ENCODE measurements at regions not wholly inside any gene's neighbourhood (a gene's known extent, or its start where the extent isn't known, plus 50 kb on each side); places are given as distances from the start of the nearest gene placed in this dataset.

- Mint-ChIP-seq H3K4me3 (ENCODE audit: low read depth) (no peak overlapping the region), H3K36me3 (ENCODE audit: insufficient read depth) (no peaks in the 10 kb centered on the region), H3K27ac (no peak overlapping the region), H3K9me3 (ENCODE audit: low read depth) (no peaks in the 10 kb centered on the region), H3K27me3 (no peaks in the 10 kb centered on the region), H3K4me1 (ENCODE audit: low read depth) (no peaks in the 10 kb centered on the region)
- no peak for TF ChIP-seq CTCF (IDR thresholded peaks at IDR 0.05; ENCODE audit: unreplicated experiment)
- DNase-seq (ENCODE audit: low spot score, unreplicated experiment) = no peak
These were observed 859.5 kb upstream of the CNTNAP5 start for GRCh38 chr2:123165616-123166015.

DNA sequence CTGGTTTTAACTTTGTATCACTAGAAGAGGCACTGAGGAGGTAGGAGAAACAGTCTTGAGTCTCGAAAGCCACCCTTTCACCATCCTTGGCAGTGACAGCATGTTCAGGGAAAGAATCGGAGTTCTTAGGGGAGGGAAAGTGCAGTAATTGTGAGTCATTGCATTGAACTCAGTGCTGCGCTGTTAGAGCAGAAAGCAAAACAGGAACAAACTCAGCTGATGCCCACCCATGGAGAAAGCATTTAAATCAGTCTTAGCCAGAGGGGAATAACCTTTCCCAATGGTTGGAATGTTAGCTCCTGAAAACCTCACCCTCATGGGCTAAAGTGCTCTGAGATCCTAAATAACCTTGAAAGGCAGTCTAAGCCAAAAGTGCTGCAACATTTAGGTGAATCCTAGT lies 845.6 kb upstream of the CNTNAP5 start:
- Mint-ChIP-seq H3K4me3 (ENCODE audit: low read depth) (no peak overlapping the region), H3K4me1 (ENCODE audit: low read depth) (peaks cover 3% of the 10 kb centered on the region), H3K9me3 (ENCODE audit: low read depth) (peaks cover 20% of the 10 kb centered on the region), H3K36me3 (ENCODE audit: insufficient read depth) (peaks cover 2% of the 10 kb centered on the region), H3K27me3 (no peaks in the 10 kb centered on the region), H3K27ac (no peak overlapping the region)
- no peak for DNase-seq (ENCODE audit: low spot score, unreplicated experiment)
- no peak for TF ChIP-seq CTCF (IDR thresholded peaks at IDR 0.05; ENCODE audit: unreplicated experiment)

DNA sequence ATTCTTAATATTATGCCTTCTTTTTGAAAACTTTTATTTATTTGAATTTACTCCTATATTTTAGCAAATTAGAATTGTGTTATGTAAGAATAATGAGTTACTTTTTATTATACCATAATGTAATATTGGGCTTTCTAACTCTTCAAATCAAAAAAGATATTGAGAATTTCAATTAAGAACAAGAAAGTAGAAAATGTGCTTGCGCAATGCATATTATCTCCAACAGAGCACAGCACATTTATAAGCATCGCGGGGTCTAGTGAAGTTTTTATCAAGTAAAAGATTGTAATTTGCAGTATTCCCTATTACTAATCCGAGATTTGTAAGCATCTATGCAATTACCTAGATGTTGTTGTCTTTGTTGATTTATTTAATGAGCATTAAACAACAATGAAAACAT lies 829.1 kb upstream of the CNTNAP5 start:
- H3K36me3 Mint-ChIP-seq (ENCODE audit: insufficient read depth) = no peaks in the 10 kb centered on the region
- H3K4me3 Mint-ChIP-seq (ENCODE audit: low read depth) = no peak overlapping the region
- no peak for DNase-seq (ENCODE audit: low spot score, unreplicated experiment)
- H3K4me1 Mint-ChIP-seq (ENCODE audit: low read depth) = no peaks in the 10 kb centered on the region
- no peaks in the 10 kb centered on the region for H3K27me3 Mint-ChIP-seq
- TF ChIP-seq CTCF (IDR thresholded peaks at IDR 0.05; ENCODE audit: unreplicated experiment) = no peak
- H3K27ac Mint-ChIP-seq = no peak overlapping the region
- H3K9me3 Mint-ChIP-seq (ENCODE audit: low read depth) = no peaks in the 10 kb centered on the region

DNA sequence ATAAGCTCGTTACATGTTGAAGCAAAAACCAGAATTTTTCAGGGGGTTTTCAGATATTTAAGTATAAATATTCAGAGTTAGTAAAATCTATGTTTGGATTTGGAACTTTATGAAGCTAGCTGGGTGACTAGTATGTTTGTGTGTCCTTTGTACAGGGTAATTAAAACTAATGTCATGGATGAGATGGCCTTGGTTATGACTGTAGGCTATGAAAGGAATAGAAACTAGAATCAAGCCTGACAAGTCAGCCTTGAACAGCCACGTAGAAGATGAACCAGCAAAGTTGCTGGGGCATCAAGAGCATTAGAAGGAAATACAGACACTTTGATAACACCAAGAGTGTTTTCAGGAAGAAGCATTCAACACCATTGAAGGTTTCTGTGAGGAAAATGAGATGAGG lies 825.1 kb upstream of the CNTNAP5 start:
- no peak for TF ChIP-seq CTCF (IDR thresholded peaks at IDR 0.05; ENCODE audit: unreplicated experiment)
- Mint-ChIP-seq H3K36me3 (ENCODE audit: insufficient read depth) (no peaks in the 10 kb centered on the region), H3K4me3 (ENCODE audit: low read depth) (no peak overlapping the region), H3K27me3 (no peaks in the 10 kb centered on the region), H3K4me1 (ENCODE audit: low read depth) (no peaks in the 10 kb centered on the region), H3K27ac (no peak overlapping the region), H3K9me3 (ENCODE audit: low read depth) (peaks cover 15% of the 10 kb centered on the region)
- no peak for DNase-seq (ENCODE audit: low spot score, unreplicated experiment)

- no peaks in the 10 kb centered on the region for H3K36me3 Mint-ChIP-seq (ENCODE audit: insufficient read depth)
- H3K4me1 Mint-ChIP-seq (ENCODE audit: low read depth) = no peaks in the 10 kb centered on the region
- no peak for TF ChIP-seq CTCF (IDR thresholded peaks at IDR 0.05; ENCODE audit: unreplicated experiment)
- no peak overlapping the region for H3K27ac Mint-ChIP-seq
- no peak for DNase-seq (ENCODE audit: low spot score, unreplicated experiment)
- H3K27me3 Mint-ChIP-seq = no peaks in the 10 kb centered on the region
- peaks cover 7% of the 10 kb centered on the region for H3K9me3 Mint-ChIP-seq (ENCODE audit: low read depth)
- no peak overlapping the region for H3K4me3 Mint-ChIP-seq (ENCODE audit: low read depth)
These were observed 817.8 kb upstream of the CNTNAP5 start for GRCh38 chr2:123207245-123207644.
